ENCODE measurements at regions not wholly inside any gene's neighbourhood (a gene's known extent, or its start where the extent isn't known, plus 50 kb on each side); places are given as distances from the start of the nearest gene placed in this dataset.
A peak's percentile ranks its signal among the peaks of the same experiment; 100 is the strongest.

DNA sequence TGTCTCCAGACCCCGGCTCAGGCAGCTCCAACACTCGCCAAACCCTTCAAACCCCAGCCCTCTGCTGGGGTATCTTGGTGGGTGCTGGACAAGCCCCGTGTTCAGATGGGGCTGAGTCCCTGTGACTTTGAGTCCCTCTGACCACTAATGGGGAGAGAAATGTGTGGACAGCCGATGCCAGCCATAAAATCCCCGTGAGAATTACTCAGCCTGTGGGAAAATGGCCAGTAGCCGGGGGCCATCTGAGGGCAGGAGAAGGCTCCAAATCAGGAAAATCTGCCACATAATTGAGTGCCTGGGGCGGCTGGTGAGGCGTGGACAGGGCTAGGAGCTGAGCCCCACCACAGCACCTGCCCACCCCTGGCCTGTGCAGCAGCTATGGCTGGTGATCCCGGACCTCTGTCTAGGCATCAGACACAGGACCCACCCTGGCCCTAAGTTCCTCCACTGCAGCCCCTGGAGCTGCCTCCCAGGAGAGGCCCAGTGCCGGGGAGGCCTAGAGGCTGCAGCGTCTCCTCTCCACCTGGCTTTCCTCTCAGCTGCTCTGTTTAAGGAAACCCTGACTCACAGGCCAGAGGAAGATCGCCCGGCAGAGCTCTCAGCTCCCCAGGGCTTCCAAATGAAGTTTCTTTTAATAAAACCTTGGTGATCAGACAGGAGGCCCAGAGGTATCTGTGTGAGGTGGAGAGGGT lies 53.7 kb upstream of the SLCO4A1 start:
- intact Hi-C loops (cut with DNase I; ENCODE audit: low total_unique reads): no loop called here
- H3K27me3 ChIP-seq: peaks cover 0 to 18% of the 10 kb centered on the region in 2 donors
- no peak for TF ChIP-seq POLR2A (IDR thresholded peaks at IDR 0.05)
- TF ChIP-seq, protein P1, sequence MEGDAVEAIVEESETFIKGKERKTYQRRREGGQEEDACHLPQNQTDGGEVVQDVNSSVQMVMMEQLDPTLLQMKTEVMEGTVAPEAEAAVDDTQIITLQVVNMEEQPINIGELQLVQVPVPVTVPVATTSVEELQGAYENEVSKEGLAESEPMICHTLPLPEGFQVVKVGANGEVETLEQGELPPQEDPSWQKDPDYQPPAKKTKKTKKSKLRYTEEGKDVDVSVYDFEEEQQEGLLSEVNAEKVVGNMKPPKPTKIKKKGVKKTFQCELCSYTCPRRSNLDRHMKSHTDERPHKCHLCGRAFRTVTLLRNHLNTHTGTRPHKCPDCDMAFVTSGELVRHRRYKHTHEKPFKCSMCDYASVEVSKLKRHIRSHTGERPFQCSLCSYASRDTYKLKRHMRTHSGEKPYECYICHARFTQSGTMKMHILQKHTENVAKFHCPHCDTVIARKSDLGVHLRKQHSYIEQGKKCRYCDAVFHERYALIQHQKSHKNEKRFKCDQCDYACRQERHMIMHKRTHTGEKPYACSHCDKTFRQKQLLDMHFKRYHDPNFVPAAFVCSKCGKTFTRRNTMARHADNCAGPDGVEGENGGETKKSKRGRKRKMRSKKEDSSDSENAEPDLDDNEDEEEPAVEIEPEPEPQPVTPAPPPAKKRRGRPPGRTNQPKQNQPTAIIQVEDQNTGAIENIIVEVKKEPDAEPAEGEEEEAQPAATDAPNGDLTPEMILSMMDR (IDR thresholded peaks at IDR 0.05): no peak

DNA sequence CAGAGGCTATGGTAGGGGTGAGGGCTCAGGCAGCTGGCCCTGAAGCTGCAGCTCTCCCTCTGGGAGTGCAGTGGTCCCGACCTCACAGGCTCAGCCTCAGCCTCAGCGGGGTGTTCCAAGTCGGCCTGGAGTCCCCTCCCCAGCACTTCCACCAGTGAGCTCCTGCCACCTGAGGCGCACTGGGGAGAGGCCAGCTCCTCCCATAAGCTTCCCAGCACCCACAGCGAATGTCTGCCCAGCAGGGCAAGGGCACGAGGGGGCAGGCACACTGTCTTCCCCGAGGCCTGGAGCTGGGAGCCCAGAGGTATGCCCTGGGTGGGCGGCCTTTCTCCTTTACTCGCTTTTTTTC lies 53.2 kb upstream of the SLCO4A1 start:
- Histone ChIP-seq H3K27me3 (peaks cover 0 to 18% of the 10 kb centered on the region in 2 donors), H3K36me3 (no peaks in the 10 kb centered on the region), H3K9me3 (no peaks in the 10 kb centered on the region), H3K4me3 (no peak overlapping the region), H3K27ac (no peak overlapping the region), H3K4me1 (no peaks in the 10 kb centered on the region)
- intact Hi-C loops (cut with DNase I; ENCODE audit: low total_unique reads): no loop called here
- TF ChIP-seq, protein P1 (IDR thresholded peaks at IDR 0.05): no peak
- TF ChIP-seq POLR2A (IDR thresholded peaks at IDR 0.05): no peak
- no peak for DNase-seq

More for the DNA sequence above, 53.7 kb upstream of the SLCO4A1 start:
- Histone ChIP-seq H3K27ac (no peak overlapping the region), H3K36me3 (no peaks in the 10 kb centered on the region), H3K4me1 (no peaks in the 10 kb centered on the region), H3K9me3 (no peaks in the 10 kb centered on the region), H3K4me3 (no peak overlapping the region)
- DNase-seq: no peak

DNA sequence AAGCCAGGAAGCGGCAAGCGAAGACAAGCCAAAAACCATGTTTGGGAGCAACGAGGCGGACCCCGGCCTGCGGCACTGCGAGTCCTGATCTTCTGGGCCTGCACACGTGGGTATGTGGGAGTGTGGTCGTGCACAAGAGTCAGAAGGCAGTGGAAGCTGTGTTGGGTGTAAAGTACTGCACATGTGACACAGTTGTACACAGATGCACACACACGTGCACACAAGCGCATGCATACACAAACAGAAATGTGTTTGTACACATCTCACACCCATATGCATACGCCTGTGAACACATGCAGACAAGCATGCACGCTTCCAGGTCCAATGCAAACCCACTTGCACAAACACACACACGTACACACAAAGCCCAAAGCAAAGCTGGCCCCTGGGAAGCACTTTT lies 52.6 kb upstream of the SLCO4A1 start:
- intact Hi-C loops (cut with DNase I; ENCODE audit: low total_unique reads): no loop called here

DNA sequence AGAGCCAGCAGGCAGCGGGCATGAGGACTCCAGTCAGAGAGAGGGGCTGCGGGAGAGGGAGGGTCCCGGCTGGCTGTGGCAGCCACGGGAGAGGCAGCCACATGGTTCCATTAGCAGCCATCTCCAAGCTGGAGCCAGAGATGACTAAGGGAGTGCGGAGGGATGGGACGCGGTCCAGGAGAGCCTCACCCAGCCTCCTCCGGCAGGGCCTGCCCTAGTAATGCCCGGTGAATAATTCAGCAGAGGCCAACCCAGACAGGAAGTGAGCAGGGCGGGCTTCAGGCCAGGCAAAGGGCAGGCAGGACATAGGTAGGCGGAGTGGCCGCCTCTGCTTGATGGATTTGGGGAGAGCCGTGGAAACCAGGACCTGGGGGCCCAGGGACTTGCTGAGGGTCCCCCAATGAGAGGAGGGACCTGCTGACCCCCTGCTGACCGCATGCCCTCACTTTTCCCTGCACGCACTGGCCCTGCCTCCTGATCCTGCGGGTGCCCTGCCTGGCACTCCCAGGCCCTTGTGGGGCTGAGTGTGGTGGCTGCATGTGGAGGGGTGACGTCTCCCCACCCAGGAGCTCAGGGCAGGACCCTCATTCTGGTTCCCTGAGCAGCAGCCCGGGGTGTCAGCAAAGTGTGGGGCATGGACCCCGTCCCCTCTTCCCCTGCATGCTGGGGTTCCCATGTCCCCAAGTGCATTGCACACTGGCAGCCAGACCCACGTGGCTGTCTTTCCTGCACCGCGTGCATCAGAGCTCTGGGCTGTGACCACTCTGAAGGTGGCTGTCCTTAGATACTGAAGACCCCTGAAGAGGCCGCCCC lies 51.8 kb upstream of the SLCO4A1 start:
- Histone ChIP-seq H3K9me3 (no peaks in the 10 kb centered on the region), H3K4me1 (no peaks in the 10 kb centered on the region), H3K27me3 (peaks cover 0 to 18% of the 10 kb centered on the region in 2 donors), H3K27ac (no peak overlapping the region), H3K36me3 (no peaks in the 10 kb centered on the region), H3K4me3 (no peak overlapping the region)
- no peak for TF ChIP-seq POLR2A (IDR thresholded peaks at IDR 0.05)
- TF ChIP-seq, protein P1 (IDR thresholded peaks at IDR 0.05): no peak
- peak in 1 of 2 donors; percentile 58 for DNase-seq
- intact Hi-C loops (cut with DNase I; ENCODE audit: low total_unique reads): no loop called here

More for the DNA sequence above, 52.6 kb upstream of the SLCO4A1 start:
- Histone ChIP-seq H3K4me1 (no peaks in the 10 kb centered on the region), H3K36me3 (no peaks in the 10 kb centered on the region), H3K27ac (no peak overlapping the region), H3K4me3 (no peak overlapping the region), H3K27me3 (peaks cover 0 to 18% of the 10 kb centered on the region in 2 donors), H3K9me3 (no peaks in the 10 kb centered on the region)
- TF ChIP-seq, protein P1 (IDR thresholded peaks at IDR 0.05): no peak
- TF ChIP-seq POLR2A (IDR thresholded peaks at IDR 0.05): no peak
- DNase-seq: no peak

DNA sequence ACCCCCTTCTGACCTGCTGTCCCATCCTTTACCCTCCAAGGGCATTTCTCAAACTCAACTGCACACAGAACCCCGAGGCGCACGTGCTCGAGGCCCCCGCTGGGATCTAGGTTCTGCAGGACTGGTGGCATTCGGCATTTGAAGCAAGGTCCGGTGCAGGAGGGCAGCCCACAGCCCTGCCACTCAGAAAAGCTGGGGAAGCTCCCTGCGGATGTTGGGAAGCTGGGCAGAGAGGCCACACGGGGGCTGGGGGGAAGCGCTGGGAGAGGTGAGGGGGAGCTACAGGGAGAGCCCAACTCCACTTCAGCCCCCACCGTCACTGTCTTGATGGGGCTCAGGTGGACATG lies 51.2 kb upstream of the SLCO4A1 start:
- no peak for DNase-seq
- H3K4me3 ChIP-seq: no peak overlapping the region
- H3K4me1 ChIP-seq: no peaks in the 10 kb centered on the region
- intact Hi-C loops (cut with DNase I; ENCODE audit: low total_unique reads): no loop called here
- H3K9me3 ChIP-seq: no peaks in the 10 kb centered on the region
- no peak overlapping the region for H3K27ac ChIP-seq
- H3K27me3 ChIP-seq: peaks cover 0 to 18% of the 10 kb centered on the region in 2 donors
- H3K36me3 ChIP-seq: no peaks in the 10 kb centered on the region
- TF ChIP-seq POLR2A (IDR thresholded peaks at IDR 0.05): no peak
- TF ChIP-seq, protein P1 (IDR thresholded peaks at IDR 0.05): no peak

Measured in uterus (tissue), 3 donors.